Fibroblast of lung (primary cell): ENCODE measurements at regions not wholly inside any gene's neighbourhood (a gene's known extent, or its start where the extent isn't known, plus 50 kb on each side); places are given as distances from the start of the nearest gene placed in this dataset.
A peak's percentile ranks its signal among the peaks of the same experiment; 100 is the strongest.

Source experiments
- DNase-seq, 2 donors: peaks; one replicate each; pipeline versions ENCODE4 v3.0.0 to v3.0.0-alpha.2; 2010; ENCODE audit warnings: low read depth in 2 of 2
- H2AFZ ChIP-seq: 2 replicates; pipeline ENCODE4 v1.5.1; 2012; ENCODE audit warnings: low read length, control low read depth, inconsistent platforms
- H3K27ac ChIP-seq: 2 replicates; pipeline ENCODE4 v1.5.1; 2011; ENCODE audit warnings: low read length, control low read depth; ENCODE audit not compliant: insufficient read depth
- H3K27me3 ChIP-seq: 2 replicates; pipeline ENCODE4 v1.5.1; 2011; ENCODE audit warnings: mild to moderate bottlenecking, low read length; ENCODE audit not compliant: control insufficient read depth, insufficient read depth
- H3K36me3 ChIP-seq: 2 replicates; pipeline ENCODE4 v1.5.1; 2011; ENCODE audit warnings: low read length; ENCODE audit not compliant: control insufficient read depth, insufficient read depth
- H3K4me1 ChIP-seq: 2 replicates; pipeline ENCODE4 v1.5.1; 2011; ENCODE audit warnings: low read length; ENCODE audit not compliant: control insufficient read depth, insufficient read depth; ENCODE audit errors: extremely low read depth
- H3K4me2 ChIP-seq: 2 replicates; pipeline ENCODE4 v1.5.1; 2011; ENCODE audit warnings: low read length, control low read depth; ENCODE audit not compliant: insufficient read depth; ENCODE audit errors: extremely low read depth
- H3K4me3 ChIP-seq, 4 experiments: fragments of 200-600 bp in 1 of 4; sonication (generic) in 1 of 4; replicated peaks in 1 of 4; 2 replicates each; pipeline ENCODE4 v1.5.1; 2011 to 2016; ENCODE audit warnings: low read length in 4 of 4, low read depth in 3 of 4, mild to moderate bottlenecking in 3 of 4, control low read depth in 2 of 4, inconsistent platforms in 1 of 4, mixed read lengths in 1 of 4; ENCODE audit not compliant: insufficient read depth in 1 of 4; ENCODE audit errors: control extremely low read depth in 1 of 4
- H3K79me2 ChIP-seq: 2 replicates; pipeline ENCODE4 v1.5.1; 2012; ENCODE audit warnings: mild to moderate bottlenecking, low read length, inconsistent platforms; ENCODE audit not compliant: control insufficient read depth, insufficient read depth
- H3K9ac ChIP-seq: 2 replicates; pipeline ENCODE4 v1.5.1; 2011; ENCODE audit warnings: mild to moderate bottlenecking, low read length, control low read depth; ENCODE audit not compliant: insufficient read depth
- H3K9me3 ChIP-seq: 2 replicates; pipeline ENCODE4 v1.5.1; 2012; ENCODE audit warnings: low read depth, low read length; ENCODE audit not compliant: control insufficient read depth, insufficient read depth
- H4K20me1 ChIP-seq: 2 replicates; pipeline ENCODE4 v1.5.1; 2011; ENCODE audit warnings: low read length; ENCODE audit not compliant: control insufficient read depth, insufficient read depth; ENCODE audit errors: extremely low read depth
- CTCF ChIP-seq, 2 donors: IDR thresholded peaks in 1 of 2; conservative IDR thresholded peaks in 1 of 2; 1 replicate in 1 of 2; 2 replicates in 1 of 2; pipeline ENCODE4 v1.5.1; 2011 to 2012; ENCODE audit warnings: low read length in 2 of 2, control low read depth in 1 of 2, inconsistent platforms in 1 of 2, low read depth in 1 of 2, mild to moderate bottlenecking in 1 of 2
- EZH2 ChIP-seq: IDR thresholded peaks from 2 replicates; pipeline ENCODE4 v1.5.1; 2012; ENCODE audit warnings: low read length, control low read depth, mild to moderate bottlenecking; ENCODE audit errors: missing control alignments

- DNase-seq = no peak
- H3K9ac ChIP-seq = no peak overlapping the region
- no peak overlapping the region for H2AFZ ChIP-seq
- H3K27me3 ChIP-seq = no peaks in the 10 kb centered on the region
- no peaks in the 10 kb centered on the region for H3K9me3 ChIP-seq
- TF ChIP-seq CTCF (conservative IDR thresholded peaks at IDR 0.05 in 1 of 2, IDR thresholded peaks at IDR 0.05 in 1 of 2; ENCODE audit: low read depth in 1 of 2, low read length in 2 of 2) (no peak), EZH2 (no peak)
- no peak overlapping the region for H3K27ac ChIP-seq
- H3K79me2 ChIP-seq = no peaks in the 10 kb centered on the region
- H3K4me1 ChIP-seq = no peaks in the 10 kb centered on the region
- no peaks in the 10 kb centered on the region for H3K36me3 ChIP-seq
- H3K4me2 ChIP-seq = no peak overlapping the region
- no peak overlapping the region for H3K4me3 ChIP-seq
- H4K20me1 ChIP-seq = no peaks in the 10 kb centered on the region
These were observed 69.8 kb upstream of the PRKCQ start for GRCh38 chr10:6649903-6650302.

- Histone ChIP-seq H3K9ac (no peak overlapping the region), H2AFZ (no peak overlapping the region), H3K36me3 (no peaks in the 10 kb centered on the region), H3K27me3 (no peaks in the 10 kb centered on the region), H3K4me1 (no peaks in the 10 kb centered on the region), H3K27ac (no peak overlapping the region), H3K9me3 (no peaks in the 10 kb centered on the region), H3K4me2 (no peak overlapping the region), H3K79me2 (no peaks in the 10 kb centered on the region), H4K20me1 (no peaks in the 10 kb centered on the region), H3K4me3 (no peak overlapping the region)
- no peak for DNase-seq
- TF ChIP-seq EZH2 (no peak), CTCF (conservative IDR thresholded peaks at IDR 0.05 in 1 of 2, IDR thresholded peaks at IDR 0.05 in 1 of 2; ENCODE audit: low read depth in 1 of 2, low read length in 2 of 2) (no peak)
These were observed 69.0 kb upstream of the PRKCQ start for GRCh38 chr10:6648894-6649720.

GRCh38 chr10:6647811-6648526 lies 67.9 kb upstream of the PRKCQ start:
- H3K79me2 ChIP-seq = no peaks in the 10 kb centered on the region
- H3K36me3 ChIP-seq = no peaks in the 10 kb centered on the region
- peak; percentile 58 to 80 for TF ChIP-seq CTCF (conservative IDR thresholded peaks at IDR 0.05 in 1 of 2, IDR thresholded peaks at IDR 0.05 in 1 of 2; ENCODE audit: low read depth in 1 of 2, low read length in 2 of 2)
- TF ChIP-seq EZH2 = no peak
- H3K27ac ChIP-seq = no peak overlapping the region
- no peak overlapping the region for H3K4me3 ChIP-seq
- no peaks in the 10 kb centered on the region for H3K4me1 ChIP-seq
- H3K27me3 ChIP-seq = no peaks in the 10 kb centered on the region
- no peak overlapping the region for H2AFZ ChIP-seq
- no peaks in the 10 kb centered on the region for H3K9me3 ChIP-seq
- no peak overlapping the region for H3K9ac ChIP-seq
- no peaks in the 10 kb centered on the region for H4K20me1 ChIP-seq
- no peak overlapping the region for H3K4me2 ChIP-seq
- peak; percentile 14 for DNase-seq
